ENCODE measurements at regions not wholly inside any gene's neighbourhood (a gene's known extent, or its start where the extent isn't known, plus 50 kb on each side); places are given as distances from the start of the nearest gene placed in this dataset.

GRCh38 chr2:22530131-22530530 is 854.8 kb upstream of the KLHL29 start:
- DNase-seq = no peak

DNA sequence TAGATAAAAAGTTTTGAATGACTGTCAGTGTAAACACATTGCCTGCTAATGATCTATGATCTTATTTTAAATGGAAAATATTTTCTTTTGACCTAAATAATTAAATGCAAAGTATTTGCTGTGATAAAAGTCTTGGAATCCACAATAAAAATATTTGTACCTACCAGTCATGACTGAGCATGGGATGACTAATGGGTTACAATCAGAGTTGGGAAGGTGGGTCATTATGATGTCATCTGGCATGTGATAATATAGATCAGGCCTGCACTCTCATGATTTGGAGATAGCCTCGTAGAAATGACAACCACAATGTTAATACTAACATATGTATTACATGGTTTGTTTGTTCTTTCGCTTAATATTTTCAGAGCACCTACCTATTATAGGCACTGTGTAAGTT is 848.8 kb upstream of the KLHL29 start:
- no peak for DNase-seq

GRCh38 chr2:22554453-22554852 is 830.5 kb upstream of the KLHL29 start:
- no peak for DNase-seq

GRCh38 chr2:22557406-22557805 is 827.6 kb upstream of the KLHL29 start:
- DNase-seq = no peak

- no peak for DNase-seq
Observed at GRCh38 chr2:22560021-22560420, 825.0 kb upstream of the KLHL29 start.

DNA sequence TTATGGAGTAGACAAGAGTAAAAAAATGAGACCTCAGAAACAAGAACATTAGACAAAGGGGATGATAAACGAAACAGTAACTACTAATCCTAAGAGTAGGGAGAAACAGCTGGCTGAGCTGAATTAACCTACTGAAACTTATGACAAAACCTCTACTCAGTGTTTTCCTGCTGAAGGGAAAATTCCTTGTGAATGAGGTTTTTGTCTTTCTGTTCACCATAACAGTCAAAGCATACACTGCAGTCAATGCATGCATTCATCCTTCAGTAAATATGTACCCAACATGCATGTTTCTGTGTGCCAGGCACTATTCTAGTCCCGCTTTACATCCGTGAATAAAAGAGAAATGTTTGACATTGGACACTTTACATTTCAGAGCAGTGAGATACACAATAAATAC is 805.6 kb upstream of the KLHL29 start:
- no peak for DNase-seq

GRCh38 chr2:22582107-22582506 is 802.9 kb upstream of the KLHL29 start:
- DNase-seq = no peak

GRCh38 chr2:22596306-22596705 is 788.7 kb upstream of the KLHL29 start:
- no peak for DNase-seq

DNA sequence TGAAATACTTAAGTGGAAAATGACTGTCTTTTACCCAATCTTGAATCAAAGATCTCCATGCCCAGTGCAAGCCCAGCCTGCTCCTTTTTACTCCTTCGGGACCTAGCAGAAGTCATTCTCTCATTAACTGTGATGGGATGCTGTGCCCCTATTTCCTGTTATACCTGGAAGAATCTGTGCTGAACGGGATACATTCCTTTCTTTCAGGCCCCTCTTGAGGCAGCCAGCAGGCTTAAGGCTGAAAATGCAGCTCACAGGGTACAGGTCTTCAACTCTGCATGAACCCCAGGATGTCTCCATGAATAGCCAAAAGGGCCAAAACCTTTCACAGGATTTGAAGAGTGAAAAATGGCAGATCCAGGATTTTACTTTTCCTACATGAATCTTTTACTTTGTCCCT is 784.8 kb upstream of the KLHL29 start:
- no peak for DNase-seq

DNA sequence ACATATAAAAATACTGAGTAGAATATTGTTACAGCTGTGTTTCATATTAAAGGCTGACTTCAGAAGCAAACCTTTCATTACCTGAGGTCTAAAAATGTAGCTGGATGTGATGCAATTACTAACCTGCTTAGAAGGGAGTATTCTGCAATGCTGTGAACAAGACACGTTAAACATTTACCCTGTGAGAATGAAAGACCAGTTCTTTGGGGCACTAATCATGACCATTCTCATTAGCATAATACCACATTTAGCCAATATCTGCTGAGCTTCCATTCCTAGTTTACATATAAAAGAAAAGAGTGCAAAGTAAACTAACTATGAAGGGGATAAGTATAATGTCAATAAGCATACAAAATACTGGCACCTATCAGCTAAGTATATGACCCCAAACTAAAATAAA is 784.0 kb upstream of the KLHL29 start:
- no peak for DNase-seq

DNA sequence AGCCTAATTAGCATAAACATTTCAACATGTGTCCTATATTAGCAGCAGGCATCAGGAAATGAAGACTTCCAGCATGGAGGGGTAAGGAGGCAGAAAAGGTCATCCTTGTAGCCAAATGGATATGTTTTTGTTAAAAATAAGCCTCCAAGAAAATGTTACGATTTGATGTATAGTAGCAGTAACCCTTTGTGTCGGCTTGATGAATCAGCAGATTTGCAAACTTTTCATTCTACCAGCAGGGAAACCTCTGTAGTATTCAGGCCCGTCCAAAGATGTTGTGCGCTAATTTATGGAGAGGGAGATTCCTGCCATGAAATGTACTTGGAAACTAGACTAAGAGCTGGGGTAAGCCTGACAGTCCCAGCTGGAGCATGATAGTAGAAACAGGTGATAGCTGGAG is 780.8 kb upstream of the KLHL29 start:
- no peak for DNase-seq

GRCh38 chr2:22616031-22616430 is 768.9 kb upstream of the KLHL29 start:
- DNase-seq = no peak

GRCh38 chr2:22623620-22624019 is 761.4 kb upstream of the KLHL29 start:
- no peak for DNase-seq

DNA sequence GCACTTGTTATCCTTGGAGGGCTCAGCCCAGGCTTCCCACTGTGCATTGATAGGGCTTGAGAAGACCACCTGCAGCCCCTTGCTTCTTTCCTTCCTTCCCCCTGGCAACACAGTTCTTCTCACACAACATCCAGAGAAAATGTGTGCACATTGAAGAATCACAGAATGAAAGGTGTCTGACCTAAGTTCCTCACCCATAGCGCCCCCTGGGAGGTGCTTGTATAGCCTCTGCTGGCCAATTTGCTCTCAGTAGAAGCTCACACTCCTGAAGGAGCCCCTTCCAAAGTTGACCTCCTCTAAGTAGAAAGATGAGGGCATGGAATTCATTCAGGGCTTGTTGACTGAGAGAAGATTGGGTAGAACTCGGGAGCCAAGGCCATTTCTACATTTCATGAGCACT is 758.4 kb upstream of the KLHL29 start:
- no peak for DNase-seq

GRCh38 chr2:22628221-22628620 is 756.8 kb upstream of the KLHL29 start:
- DNase-seq = no peak

DNA sequence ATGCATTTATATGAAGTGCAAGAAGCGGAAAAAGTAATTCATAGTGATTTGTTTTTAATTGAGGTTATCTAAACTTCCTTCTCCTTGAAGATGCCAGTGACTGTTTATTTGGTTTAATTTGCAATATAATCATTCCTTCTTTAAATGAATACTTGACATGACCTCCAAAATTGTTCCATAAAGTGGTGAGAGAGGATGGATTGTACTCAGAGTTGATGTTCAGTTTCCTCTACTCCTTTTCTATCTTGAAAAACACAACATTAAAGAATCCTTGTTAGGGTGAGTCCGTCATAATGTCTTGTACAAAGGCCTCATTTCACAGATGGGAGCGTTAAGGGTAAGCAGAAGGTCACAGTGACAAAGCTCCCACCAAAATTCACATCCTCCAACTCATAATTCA is 756.1 kb upstream of the KLHL29 start:
- no peak for DNase-seq

DNA sequence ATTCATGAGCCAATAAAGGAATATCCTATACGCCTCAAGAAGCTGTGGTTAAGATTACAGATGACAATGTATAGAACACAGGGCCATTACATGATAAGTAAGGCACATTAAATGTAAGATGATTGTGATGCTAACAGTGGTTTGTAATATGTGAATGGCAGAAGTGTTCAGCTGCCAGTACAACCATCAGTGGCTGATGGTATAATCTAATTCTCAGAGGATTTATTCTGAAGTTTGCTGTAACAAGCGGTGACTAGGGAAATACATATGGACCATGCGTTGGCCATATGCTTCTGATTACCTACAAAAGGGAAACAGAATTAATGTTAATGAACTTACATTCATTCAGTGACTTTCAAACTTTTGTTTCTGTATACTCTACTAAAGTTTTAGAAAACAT is 750.8 kb upstream of the KLHL29 start:
- DNase-seq = peak; percentile 60

DNA sequence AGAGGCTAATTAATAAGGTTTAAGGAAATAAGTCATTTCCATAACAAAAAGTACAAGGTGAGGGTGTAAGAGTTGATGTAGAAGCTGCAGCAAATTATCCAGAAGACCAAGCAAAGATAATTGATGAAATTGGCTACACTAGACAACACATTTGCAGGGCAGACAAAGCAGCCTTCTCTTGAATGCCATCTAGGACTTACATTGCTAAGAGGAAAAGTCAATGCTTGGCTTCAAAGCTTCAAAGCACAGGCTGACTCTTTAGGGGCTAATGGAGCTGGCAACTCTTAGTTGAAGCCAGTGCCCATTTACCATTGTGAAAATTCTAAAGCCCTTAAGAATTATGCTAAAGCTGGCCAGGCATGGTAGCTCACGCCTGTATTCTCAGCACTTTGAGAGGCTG is 728.6 kb upstream of the KLHL29 start:
- DNase-seq = no peak

GRCh38 chr2:22673529-22673928 is 711.5 kb upstream of the KLHL29 start:
- DNase-seq = no peak

- DNase-seq = peak; percentile 78
Observed at GRCh38 chr2:22683914-22684313, 701.1 kb upstream of the KLHL29 start.

DNA sequence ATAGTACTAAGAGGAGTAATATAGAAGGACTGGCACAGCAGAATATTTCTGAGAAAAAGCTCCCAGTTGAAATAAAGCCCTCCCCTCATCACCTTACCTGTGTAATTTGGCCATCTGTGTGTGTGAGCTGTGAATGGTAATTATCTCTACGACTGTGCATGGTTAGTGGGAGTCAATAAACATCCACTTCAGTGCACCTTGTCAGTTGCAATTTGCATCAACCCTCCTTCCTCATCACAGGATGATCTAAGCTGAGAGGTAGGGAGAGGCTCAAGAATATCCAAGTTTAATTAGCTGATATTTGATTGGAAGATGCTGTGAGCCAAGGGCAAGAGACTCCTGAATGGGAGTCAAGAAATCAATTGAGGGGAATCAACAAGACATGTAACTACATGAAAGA is 694.9 kb upstream of the KLHL29 start:
- peak; percentile 94 for DNase-seq

DNA sequence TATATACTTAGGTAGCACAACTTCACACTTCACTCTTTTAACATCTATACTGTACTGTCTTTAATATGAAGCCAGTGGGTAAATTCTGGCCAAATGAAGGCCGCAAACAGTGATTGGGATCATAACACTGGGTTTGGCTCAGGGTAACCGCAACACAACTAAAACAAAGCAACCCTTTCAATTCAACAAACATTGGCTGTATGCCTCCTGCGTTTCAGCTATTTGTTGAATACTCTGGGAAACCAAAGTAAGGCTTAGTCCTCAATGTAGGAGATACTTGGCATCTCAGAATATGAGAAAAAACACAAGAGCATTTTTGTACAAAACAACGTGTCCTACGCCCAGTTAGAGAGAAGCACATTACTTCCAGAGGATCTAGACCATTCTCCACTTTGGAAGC is 693.3 kb upstream of the KLHL29 start:
- DNase-seq = no peak

DNA sequence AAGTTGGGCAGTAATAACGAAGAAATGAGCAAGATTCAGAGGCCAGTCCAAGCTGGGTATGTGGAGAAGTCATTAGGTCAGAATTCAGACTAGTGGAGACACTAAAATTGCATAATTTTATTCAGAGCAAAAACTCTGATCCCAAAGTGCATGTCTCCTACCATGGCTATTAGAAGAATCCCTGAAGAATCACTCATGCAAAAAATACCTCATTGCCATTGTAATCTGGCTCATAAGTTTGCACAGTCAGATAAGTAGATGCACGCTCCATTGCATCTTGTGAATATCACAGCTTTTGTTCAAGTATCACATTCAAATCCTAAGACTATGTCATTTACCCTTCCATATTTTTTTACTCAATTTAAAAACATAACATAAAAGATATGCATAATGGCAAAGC is 692.2 kb upstream of the KLHL29 start:
- peak; percentile 27 for DNase-seq

DNA sequence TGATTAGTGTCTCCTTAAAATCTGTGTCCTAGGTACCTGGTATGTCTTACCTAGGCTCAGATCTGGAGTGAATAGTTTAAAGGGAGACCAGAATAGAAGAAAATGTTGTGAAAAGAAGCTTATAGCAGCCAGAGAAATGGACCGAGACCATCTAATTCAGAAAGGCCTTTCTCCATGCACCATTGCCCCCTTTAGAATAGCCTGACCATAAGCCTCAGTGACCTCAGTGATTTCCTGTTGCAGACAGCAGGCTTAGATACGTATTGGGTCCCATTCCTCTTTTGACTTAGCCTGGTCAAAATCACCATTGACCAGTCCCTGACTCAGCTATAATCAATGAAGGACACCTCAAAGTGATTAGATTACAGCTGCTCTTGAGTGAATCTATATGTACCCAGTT is 690.7 kb upstream of the KLHL29 start:
- DNase-seq = no peak

DNA sequence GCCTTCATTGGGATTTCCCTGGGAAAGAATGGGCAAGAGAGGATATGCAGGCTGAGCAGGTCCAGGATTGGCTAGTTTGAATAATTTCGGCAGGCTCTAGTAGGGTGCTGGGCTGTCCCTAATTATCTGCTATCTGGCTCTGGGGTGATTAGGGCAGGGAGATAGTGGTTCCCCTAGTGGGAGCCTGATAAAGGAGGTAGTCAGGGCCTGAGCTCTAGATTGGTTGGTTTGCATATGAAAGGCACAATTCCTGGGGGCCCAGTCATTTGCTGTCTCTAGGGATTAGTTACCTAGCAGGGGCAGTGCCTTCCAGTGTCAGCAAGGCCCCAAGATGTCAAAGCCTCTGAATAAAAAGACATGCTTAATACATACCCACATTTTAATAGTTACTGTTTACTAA is 690.1 kb upstream of the KLHL29 start:
- no peak for DNase-seq

DNA sequence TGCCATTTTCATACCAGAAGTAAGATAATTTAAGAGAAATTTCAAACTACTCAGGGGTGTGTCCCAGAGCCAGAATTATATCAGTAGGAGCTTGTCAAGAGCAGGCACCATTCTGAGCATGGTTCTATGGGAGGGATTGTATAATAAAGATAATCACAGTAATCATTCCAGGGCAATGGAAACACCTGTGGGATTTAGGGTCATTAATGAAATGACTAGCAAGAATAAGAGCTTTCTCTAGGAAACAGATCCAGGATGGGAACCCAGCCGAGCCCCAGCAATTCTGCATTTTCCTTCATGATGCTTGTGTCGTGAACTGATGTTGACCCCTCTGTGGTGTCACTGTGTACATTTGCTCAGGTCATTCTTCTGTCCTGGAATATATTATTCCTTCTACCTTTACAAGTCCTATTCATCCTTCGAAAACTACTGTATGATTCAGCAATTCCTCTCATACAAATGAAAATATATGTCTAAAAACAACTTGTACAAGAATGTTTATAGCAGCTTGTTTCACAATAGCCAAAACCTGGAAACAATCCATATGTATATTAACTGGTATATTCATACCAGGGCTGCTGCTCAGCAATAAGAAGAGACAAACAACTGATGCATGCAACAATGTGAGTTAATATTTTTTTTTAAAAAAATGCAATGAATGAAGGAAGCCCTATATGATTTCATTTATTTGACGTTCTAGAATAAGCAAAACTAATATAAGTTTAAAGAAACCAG is 687.8 kb upstream of the KLHL29 start:
- no peak for DNase-seq

Data from NCI-H2171 treated with DMSO at 0.1 percent for 48 hours (cell line).